ENCODE measurements at regions not wholly inside any gene's neighbourhood (a gene's known extent, or its start where the extent isn't known, plus 50 kb on each side); places are given as distances from the start of the nearest gene placed in this dataset.

DNA sequence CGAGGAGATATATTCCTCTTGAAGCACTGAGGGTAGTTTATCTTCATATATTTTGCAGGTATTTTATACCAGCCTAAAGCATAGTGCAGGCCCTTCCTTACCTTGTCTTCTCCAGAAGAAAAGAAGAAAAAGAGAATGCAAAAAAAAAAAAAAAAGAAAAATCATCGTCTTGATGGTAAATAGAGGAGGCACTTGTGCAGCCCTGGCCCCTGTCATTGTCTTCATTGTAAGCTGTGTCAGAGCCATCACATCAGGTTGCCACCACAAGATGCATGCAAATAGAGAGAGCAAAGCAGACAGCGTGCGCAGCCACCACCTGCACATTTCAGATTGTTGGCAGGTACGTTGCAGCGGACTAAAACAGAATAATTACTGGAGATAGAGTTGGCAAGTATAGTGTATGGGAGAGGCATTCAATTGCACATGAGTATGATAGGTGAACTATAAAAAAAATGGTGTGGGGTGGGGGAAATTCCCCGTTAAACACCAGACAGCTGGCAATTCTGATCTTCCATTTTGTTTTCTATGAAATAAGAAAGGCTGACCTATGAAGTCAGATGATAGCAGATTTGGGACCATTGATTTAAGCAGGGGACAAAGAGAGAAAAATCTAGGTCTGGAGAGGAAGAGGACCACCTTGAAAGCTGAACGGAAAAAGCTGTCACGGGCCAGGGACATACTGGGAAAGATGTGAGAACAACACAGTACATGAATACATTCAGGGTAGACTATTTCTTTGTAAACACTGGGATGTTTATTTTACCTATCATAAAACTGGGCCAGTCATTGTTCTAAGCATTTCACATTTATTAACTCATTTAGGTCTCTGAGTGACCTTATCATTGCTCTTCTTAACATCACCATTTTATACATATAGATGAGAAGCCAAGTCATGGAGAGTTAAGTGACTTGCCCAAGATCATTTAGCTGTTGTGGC lies 306.3 kb upstream of the SP8 start:
- no peak for DNase-seq (ENCODE audit: low read depth)

DNA sequence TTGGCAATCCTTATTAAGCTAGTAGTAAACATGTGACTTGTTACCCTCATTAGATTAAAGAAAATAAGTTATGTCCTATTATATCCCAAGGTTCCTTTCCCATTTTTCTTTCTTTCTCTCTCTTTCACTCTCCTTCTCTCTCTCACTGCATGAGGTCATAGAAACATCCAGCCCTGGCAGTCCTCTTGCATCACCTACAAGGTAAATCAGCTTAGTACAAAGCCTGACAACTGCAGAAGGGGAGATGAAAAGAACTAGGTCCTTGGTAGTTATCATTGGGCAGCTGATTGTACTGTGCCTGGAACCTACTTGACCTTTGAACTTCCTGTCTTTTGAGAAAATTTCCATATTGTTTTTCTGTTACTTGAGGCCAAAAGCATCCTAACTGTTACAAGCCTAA lies 307.9 kb upstream of the SP8 start:
- no peak for DNase-seq (ENCODE audit: low read depth)

DNA sequence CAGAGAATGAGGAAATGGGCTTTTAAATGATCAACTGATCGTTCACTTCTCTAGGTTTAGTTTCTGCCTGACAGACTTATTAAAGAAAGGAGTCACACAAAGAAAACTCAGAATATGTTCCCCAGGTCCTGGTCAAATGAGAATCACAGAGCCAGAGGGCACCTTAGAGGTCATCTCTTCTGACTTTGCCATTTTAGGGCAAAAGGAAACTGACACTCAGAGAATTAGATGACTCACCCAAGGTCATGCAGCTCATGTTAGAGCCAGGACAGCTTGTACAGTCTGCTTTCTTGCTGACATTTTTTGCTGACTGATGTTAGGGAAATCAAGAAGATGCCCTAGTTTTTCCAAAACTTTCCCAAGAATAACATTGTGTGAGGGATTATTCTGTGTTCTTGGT lies 312.7 kb upstream of the SP8 start:
- DNase-seq (ENCODE audit: low read depth): no peak

DNA sequence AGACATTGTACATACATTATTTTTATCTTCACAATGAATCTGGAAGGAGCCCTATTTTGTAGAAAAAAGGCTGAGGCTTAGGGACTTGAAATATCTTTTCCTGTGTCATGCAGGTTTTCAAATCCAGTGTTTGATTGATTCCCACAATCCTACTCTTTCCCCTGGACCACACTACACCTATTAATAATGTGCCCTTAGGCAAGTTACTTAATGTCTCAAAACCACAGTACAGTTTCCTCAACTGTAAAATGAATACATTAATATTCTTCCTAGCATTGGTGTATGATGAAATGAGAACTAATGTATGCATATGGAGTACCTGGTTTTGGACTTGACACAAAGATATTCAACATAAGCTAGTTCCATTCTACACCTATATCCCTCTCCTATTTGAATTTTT lies 313.3 kb upstream of the SP8 start:
- DNase-seq (ENCODE audit: low read depth): no peak

DNA sequence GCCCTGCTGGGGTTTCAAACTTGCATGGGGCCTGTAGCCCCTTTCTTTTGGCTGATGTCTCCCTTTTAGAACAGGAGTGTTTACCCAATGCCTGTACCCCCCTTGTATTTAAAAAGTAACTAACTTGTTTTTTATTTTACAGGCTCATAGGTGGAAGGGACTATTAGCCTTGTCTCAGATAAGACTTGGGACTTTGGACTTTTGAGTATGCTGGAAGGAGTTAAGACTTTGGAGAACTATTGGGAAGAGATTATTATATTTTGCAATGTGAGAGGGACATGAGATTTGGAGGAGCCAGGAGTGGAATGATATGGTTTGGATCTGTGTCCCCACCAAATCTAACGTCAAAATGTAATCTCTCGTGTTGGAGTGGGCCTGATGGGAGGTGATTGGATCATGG lies 314.9 kb upstream of the SP8 start:
- DNase-seq (ENCODE audit: low read depth): no peak

DNA sequence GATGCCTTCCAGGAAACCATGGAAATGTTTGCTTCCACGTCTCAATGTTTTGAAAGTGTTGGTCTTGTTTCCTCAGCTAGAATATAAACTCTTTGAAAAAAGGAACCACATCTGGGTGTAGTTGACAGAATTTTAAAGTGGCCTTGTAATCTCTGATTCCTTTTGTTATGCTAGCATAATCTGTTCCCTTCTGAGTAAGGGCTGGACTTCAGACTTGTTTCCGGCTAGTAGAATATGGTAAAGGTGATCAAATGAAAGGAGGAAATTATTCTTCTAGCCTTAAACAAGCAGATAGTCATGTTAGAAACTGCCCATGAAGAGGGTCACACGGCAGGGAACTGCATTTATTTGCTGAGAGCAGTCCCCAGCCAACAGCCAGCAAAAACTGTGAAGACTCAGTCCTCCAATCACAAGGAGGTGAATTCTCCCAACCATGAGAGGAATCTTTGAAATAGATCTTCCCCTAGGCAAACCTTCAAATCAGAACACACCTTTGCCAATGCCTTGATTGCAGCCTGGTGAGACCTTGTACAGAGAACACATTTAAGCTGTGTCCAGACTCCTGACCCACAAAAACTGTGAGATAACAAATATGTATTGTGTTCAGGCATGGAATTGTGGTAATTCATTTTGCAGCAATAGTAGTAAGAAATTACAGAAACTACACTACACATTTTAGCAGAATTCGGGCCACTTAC lies 316.9 kb upstream of the SP8 start:
- no peak for DNase-seq (ENCODE audit: low read depth)

DNA sequence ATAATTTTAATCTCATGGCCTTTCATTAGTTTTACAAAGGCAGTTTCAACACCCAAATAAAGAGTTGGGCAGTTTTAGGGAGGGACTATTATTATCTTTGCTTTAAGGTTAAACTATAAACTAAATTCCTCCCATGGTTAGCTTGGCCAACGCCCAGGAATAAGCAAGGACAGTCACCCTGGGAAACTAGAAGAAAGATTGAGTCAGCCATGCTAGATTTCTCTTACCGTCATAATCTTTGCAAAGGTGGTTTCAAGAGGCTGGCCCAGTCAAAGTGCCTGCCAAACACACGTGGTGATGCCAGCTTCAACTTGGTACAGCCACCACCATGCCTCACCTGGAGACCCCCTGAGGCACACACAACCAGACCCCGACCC lies 317.4 kb upstream of the SP8 start:
- DNase-seq (ENCODE audit: low read depth): no peak

DNA sequence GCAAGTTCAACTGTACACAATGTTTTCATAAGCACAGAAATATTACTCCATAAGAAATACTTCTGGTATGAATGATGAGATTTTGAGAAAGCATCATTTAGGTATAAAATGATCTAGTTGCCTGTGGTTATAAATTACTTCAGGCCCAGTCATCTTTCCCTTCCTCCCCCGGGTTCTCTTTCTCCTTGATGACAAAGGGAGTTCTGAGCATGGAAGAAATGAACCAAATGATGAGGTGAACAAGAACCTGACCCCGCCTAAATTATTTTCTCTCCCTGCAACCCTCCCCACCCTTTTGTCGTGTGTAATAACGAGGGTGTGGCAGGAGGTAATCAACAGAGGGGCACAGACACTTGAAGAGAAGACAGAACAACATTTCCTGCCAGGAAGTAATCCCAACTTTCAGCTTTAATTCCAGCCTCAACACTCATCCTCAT lies 319.6 kb upstream of the SP8 start:
- DNase-seq (ENCODE audit: low read depth): no peak

DNA sequence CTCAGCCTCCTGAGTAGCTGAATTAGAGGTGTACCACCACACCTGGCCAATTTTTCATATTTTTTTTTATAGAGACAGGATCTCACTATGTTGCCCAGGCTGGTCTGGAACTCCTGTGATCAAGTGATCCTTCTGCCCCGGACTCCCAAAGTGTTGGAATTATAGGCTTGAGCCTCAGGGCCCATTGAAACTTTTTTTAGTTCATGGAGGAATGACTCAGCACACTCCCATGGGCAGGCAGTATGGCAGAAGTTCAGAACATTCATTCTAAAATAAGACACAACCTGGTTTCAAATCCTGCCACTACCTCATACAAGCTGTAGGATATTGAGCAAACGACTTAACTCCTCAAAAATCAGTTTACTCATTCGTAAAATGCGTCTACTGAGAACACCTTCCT lies 320.4 kb upstream of the SP8 start:
- no peak for DNase-seq (ENCODE audit: low read depth)

DNA sequence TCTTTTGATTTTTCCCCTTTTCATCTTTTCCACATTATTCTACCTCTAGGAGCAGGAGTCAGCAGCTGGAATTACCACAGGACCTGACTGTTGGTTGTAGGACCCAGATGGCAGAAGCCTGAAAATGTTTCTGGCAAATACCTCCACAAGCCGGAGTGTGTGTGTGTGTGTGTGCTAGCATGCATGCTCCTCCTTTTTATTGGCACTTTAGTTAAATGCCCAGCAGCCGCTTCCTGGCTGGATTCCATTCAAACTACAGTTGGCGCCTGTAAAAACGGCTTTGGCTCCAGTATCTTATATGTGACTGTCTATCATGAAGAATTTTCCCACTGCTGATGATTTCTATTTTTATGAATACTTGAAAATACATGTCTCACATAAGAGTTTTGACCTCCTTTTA lies 319.7 kb upstream of the SP4 start:
- no peak for DNase-seq (ENCODE audit: low read depth)

DNA sequence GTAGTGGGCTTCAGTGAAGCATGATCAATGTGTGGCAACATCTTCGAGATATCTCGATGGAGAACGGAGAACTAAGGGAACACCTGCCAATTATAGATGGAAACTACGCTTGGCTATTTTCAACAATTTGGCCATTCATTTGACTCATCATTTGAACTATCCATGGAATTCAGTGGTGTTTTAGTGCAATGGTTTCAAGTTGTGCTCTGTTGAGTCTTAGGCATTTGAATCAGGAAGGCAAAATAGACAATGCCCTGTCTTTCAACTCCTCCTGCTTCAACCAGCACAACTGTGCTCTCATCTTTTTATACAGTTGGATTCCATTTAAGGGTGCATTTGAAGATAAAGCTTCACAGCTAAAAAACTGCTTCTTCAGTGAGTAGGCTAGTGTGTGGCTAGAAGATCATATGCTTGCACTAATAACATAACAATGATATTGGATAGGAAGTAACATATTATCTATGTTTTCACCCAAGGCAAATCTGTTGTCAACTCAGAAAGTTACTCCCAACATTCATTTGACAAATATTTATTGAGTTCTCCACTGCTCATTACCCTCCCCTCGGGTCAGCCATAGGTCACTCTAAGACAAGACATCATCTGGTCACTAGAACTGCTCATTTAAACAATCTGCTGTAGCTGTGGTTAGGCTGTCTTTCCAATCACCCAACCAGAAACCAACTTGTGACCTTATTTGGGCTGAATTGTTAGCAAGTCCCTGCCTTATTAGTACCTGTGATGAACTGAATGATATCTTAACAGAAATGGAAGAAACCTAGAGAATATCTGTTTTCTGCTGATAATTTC lies 314.1 kb upstream of the SP4 start:
- DNase-seq (ENCODE audit: low read depth): no peak

DNA sequence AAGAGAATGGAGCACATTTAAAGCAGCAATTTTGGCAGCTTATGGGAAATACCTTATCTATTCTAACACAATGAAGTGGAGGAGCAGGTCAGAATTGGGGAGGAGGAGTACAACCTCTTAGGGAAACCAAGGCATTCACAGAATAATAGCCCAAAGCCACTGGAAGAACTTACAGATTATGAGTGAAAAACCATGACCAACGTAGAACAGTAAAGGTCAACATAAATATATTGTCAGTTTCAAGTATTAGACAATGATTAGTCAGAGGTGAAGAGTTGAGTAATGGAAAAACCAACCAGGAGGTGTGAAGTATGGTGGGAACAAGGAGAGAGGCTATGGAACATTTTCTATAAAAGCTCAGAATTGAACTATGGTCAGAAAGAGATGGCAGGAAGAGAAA lies 304.3 kb upstream of the SP4 start:
- no peak for DNase-seq (ENCODE audit: low read depth)

DNA sequence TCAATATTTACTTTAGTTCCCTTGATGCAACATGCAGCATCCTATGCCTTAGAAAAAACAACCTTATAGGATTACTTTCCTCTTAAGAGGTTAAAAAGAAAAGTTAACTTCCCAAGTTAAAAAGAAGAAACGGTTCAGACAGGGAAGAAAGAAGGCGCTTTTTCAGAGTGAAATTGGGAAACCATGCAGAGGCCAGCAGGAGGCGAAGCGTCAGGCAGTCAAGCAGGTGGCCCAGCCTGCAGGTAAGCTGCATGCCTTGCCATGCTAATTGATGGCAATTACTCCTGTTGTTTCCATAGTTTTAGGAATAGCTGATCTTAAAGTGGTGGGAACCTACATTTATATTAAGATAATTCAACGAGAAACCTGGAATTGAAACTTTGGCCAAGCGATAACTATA lies 302.6 kb upstream of the SP4 start:
- DNase-seq (ENCODE audit: low read depth): no peak

DNA sequence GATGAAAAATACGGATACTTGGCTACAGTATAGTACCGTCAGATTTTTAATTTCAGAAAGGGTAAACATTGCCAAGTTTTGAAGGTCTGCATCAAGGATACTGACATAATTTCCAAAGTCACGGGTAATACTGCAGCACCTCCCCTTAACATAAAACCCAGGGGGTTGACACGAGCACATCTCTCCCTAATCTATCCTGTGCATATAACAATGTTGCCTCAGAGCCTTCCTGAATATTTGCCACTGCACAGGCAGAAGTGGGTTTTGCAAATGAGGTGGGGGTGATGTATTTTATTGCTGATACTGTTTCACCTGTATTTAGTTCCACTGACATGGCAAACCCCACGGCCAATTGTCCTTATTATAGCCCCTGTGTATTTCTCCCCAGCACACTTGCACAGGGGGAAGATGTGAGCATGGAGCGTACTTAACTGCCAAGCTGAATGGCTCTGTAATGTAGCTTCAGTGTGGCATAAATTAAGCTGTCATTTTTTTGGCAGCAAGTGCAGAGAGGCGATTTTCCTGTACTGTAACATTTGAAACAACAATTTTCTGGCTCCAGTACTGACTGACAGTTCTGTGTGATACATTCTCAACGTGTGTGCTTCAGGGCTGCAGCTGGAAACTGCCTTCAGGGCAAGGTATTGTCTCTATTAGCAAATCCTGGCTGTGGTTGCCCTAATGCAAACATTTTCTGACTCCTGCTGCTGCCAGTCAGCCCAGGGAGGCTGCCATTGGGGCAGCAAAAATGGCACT lies 299.6 kb upstream of the SP4 start:
- no peak for DNase-seq (ENCODE audit: low read depth)

DNA sequence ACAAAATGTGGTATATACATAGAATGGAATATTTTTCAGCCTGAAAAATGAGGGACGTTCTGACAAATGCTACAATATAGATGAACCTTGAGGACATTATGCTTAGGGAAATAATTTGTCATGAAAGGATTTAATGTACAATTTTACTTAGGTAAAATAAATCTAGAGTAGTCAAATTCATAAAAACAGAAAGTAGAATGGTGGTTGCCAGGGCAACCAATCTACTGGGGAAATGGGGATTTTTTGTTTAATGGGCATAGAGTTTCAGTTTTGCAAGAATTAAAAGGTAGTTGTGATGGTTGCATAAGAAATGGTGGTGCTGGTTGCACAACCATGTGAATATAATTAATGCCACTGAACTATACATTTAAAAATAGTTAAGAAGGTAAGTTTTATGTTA lies 296.0 kb upstream of the SP4 start:
- DNase-seq (ENCODE audit: low read depth): no peak

DNA sequence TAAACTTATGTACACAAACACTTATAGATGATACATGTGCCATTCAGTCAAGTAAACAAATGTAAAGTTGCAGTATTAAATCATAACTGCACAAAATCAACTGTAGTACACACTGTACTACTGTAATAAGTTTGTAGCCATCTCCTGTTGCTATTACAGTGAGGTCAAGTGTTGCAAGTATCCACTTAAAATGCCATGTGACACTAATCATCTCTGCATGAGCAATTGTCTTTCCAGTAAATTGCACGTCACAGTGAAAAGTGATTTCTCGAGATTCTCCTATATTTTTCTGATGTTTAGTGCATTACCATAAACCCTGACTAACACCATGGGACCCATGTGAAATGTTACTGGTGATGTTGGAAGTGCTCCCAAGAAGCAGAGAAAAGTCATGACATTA lies 293.3 kb upstream of the SP4 start:
- DNase-seq (ENCODE audit: low read depth): no peak

DNA sequence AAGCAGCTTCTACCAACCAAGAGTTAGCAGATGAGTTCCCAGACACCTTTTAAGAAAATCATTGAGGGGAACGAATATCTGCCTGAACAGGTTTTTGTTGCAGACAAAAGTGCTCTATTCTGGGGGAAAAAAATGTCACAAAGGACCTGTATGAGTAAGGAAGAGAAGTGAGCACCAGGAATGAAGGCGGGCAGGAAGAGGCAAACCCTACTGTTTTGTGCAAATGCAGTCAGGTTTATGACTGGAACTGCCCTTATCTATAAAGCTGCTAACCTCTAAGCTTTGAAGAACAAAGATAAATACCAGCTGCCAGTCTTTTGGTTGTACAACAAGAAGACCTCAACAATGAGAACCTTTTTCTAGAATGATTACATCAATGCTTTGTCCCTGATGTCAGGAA lies 292.4 kb upstream of the SP4 start:
- no peak for DNase-seq (ENCODE audit: low read depth)

DNA sequence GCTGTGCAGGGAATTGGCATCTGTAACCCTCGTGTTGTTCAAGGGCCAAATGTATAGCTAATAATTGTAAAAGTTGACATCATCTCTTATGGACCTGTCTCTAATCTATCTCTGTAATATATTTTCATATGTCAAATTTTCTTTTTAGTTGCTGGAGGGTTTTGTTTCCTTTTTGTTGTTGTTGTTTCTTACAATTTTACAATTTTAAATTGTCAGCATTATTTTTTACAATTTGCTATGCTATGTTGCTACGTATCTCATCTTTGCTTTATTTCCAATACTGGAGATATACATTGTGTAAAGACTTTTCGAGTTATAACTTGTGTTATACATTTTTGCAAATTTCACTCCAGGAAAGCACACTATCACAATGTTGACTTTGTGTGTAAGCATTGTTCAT lies 290.2 kb upstream of the SP4 start:
- no peak for DNase-seq (ENCODE audit: low read depth)

DNA sequence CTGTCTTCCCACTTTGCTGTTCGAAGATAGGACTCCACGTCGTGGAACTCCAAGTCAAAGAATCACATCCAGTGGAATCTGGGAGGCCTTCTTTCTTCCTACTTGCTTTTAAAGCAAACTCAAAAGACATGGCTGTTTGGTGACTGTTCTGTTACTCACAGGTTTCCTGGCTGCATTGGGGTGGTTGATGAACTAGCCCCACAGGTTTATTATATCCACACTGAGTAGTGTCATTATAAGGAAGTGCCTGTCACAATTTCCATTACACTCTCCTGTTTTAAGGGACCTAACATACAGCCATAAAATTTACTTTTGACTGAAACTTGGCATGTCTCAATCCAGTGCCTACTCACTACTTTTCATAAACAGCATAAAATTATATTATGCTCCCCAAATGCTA lies 287.3 kb upstream of the SP4 start:
- DNase-seq (ENCODE audit: low read depth): no peak

DNA sequence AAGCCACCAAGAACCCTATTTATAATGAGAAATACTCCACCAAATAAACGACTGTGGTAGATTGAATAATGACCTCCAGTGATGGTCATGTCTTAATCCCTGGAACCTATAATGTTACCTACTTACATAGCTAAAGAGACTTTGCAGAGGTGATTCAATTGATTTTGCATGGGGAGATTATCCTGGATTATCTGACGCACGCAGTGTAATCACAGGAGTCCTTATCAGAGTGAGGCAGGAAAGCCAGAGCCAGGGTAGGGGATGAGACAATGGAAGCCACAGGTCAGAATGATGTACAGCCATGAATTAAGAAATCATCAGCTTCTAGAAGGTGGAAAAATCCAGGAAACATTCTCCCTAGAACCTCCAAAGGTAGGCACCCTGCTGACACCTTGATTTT lies 286.4 kb upstream of the SP4 start:
- no peak for DNase-seq (ENCODE audit: low read depth)

DNA sequence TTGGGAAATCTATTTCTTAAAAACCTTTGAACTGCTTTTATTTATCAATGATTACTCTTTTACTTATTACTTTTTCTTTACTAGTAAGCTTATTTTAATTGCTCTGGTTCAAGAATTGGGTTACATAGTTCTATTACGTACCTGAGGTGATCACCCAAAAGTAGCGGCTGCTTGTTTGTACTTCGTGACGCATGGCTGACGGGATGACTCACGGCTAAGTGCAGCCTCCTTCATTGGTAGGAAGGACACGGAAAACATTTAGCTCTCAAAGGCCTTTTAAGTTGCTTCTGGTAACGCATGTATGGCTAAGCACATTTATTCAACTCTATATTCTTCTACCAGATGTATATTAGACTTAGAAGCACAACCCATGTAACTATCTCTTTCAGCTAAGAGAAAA lies 285.8 kb upstream of the SP4 start:
- DNase-seq (ENCODE audit: low read depth): no peak

Data from non-pigmented ciliary epithelial cell (primary cell).